A549 (cell line): ENCODE measurements at regions not wholly inside any gene's neighbourhood (a gene's known extent, or its start where the extent isn't known, plus 50 kb on each side); places are given as distances from the start of the nearest gene placed in this dataset.

Experiments
- BHLHE40 ChIP-seq: IDR thresholded peaks from 2 replicates; pipeline ENCODE4 v1.6.1; 2012; ENCODE audit warnings: low read depth, low read length, inconsistent platforms
- CHD2 ChIP-seq: fragments of 150-350 bp; IDR thresholded peaks from 2 replicates; pipeline ENCODE4 v1.6.1; 2014; ENCODE audit warnings: low read length; ENCODE audit not compliant: partially characterized antibody
- EP300 ChIP-seq, 2 experiments: fragments of >200 bp; sonication (Bioruptor Twin); formaldehyde crosslinking; IDR thresholded peaks; 2 replicates in 1 of 2; 3 replicates in 1 of 2; pipeline ENCODE4 v1.6.1; 2016 to 2017
- ESRRA ChIP-seq: fragments of 150-350 bp; IDR thresholded peaks from 2 replicates; pipeline ENCODE4 v1.6.1; 2014; ENCODE audit warnings: mild to moderate bottlenecking, low read length, borderline replicate concordance
- SMC3 ChIP-seq: fragments of >200 bp; sonication (Bioruptor Twin); formaldehyde crosslinking; IDR thresholded peaks from 3 replicates; pipeline ENCODE4 v1.6.1; 2018; ENCODE audit warnings: inconsistent platforms
- SREBF2 ChIP-seq: fragments of 450-650 bp; IDR thresholded peaks from 2 replicates; pipeline ENCODE4 v1.6.1; 2014; ENCODE audit warnings: mild to moderate bottlenecking, moderate library complexity
- TF ChIP-seq, protein P1 (sequence below): fragments of >200 bp; sonication (Bioruptor Twin); formaldehyde crosslinking; IDR thresholded peaks from 3 replicates; pipeline ENCODE4 v1.5.1; 2016

DNA sequence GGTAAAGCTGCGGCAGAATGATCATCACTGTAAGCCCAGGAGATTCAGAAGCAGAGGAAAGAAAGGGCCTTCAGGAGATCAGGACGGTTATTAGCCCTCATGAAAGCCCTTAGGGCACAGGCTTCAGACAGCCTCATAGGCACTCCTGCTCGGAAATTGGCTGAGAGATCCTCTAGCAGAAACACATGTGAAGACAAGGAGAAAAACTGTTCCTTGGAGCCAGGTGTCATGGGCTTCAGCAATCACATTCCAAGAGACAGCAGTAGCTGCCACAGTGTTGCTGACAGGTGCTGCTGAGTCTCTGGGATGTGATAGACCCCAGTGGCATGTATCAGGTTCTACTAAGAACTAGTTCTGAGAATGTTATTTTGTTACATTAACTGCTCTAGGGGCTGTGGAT is 88.8 kb upstream of the DYRK2 start:
- TF ChIP-seq EP300 (IDR thresholded peaks at IDR 0.05) = no peak
- TF ChIP-seq, protein P1, sequence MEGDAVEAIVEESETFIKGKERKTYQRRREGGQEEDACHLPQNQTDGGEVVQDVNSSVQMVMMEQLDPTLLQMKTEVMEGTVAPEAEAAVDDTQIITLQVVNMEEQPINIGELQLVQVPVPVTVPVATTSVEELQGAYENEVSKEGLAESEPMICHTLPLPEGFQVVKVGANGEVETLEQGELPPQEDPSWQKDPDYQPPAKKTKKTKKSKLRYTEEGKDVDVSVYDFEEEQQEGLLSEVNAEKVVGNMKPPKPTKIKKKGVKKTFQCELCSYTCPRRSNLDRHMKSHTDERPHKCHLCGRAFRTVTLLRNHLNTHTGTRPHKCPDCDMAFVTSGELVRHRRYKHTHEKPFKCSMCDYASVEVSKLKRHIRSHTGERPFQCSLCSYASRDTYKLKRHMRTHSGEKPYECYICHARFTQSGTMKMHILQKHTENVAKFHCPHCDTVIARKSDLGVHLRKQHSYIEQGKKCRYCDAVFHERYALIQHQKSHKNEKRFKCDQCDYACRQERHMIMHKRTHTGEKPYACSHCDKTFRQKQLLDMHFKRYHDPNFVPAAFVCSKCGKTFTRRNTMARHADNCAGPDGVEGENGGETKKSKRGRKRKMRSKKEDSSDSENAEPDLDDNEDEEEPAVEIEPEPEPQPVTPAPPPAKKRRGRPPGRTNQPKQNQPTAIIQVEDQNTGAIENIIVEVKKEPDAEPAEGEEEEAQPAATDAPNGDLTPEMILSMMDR = no peak
- no peak for TF ChIP-seq SREBF2
- TF ChIP-seq ESRRA = no peak
- TF ChIP-seq SMC3 = no peak
- no peak for TF ChIP-seq CHD2
- TF ChIP-seq BHLHE40 = no peak
